ENCODE measurements at regions not wholly inside any gene's neighbourhood (a gene's known extent, or its start where the extent isn't known, plus 50 kb on each side); places are given as distances from the start of the nearest gene placed in this dataset.

GRCh38 chr7:115273139-115273772, 351.4 kb downstream of the MDFIC start:
- DNase-seq: no peak
- no peak overlapping the region for H3K27ac Mint-ChIP-seq
- no peak overlapping the region for H3K4me3 Mint-ChIP-seq

DNA sequence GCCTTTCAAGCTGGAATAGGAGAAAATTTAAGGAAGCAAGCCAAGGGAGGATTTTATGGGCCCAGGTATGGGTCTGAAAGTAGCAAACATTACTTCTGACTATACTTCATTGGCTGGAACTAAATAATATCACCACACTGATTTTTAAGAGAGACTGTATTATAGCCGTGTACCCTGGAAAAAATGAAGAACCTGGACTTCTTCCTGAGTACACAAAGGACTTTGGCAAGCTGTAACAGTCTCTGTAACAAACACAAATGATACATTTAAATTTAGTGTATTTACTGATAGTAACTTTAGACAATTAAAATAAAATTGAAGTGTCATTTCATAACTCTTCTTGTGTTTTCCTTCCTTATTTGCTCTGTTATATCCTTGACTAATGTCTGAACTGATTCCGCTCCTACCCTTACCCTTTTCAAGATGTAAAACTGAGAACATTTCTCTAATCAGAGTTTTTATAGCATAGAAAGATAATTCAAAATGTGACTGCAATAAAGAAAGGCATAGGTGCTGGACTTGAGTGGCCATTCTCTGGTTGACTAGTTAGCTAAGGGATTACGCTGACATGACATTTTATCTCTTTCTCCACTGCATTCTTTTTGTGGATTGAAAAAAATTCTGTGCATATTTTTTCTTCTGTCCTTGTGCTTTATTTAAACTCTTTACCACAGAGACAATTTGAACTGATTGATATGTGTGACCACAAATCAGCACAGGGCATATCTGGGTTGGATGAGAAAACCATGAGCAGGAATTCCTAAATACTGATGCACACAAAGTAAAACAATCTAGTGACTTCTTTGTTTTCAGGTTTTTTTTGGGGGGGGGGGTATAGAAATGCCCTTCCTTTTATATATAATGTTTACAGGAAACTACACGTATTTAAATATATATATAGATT, 349.7 kb downstream of the MDFIC start:
- no peaks in the 10 kb centered on the region for H3K9me3 Mint-ChIP-seq
- no peaks in the 10 kb centered on the region for H3K36me3 Mint-ChIP-seq (ENCODE audit: low read depth)
- no peak overlapping the region for H3K4me3 Mint-ChIP-seq
- H3K27ac Mint-ChIP-seq: no peak overlapping the region
- H3K27me3 Mint-ChIP-seq (ENCODE audit: low read depth, poor library complexity): no peaks in the 10 kb centered on the region
- H3K4me1 Mint-ChIP-seq: peaks cover 19% of the 10 kb centered on the region
- no peak for TF ChIP-seq CTCF (IDR thresholded peaks at IDR 0.05)
- DNase-seq: no peak

More at GRCh38 chr7:115273139-115273772, 351.4 kb downstream of the MDFIC start:
- H3K36me3 Mint-ChIP-seq (ENCODE audit: low read depth): no peaks in the 10 kb centered on the region
- peaks cover 19% of the 10 kb centered on the region for H3K4me1 Mint-ChIP-seq
- no peak for TF ChIP-seq CTCF (IDR thresholded peaks at IDR 0.05)
- H3K9me3 Mint-ChIP-seq: no peaks in the 10 kb centered on the region
- no peaks in the 10 kb centered on the region for H3K27me3 Mint-ChIP-seq (ENCODE audit: low read depth, poor library complexity)

- Mint-ChIP-seq H3K4me1 (peaks cover 19% of the 10 kb centered on the region), H3K36me3 (ENCODE audit: low read depth) (no peaks in the 10 kb centered on the region), H3K27ac (no peak overlapping the region), H3K27me3 (ENCODE audit: low read depth, poor library complexity) (no peaks in the 10 kb centered on the region), H3K4me3 (no peak overlapping the region), H3K9me3 (peaks cover 1% of the 10 kb centered on the region)
- no peak for DNase-seq
- no peak for TF ChIP-seq CTCF (IDR thresholded peaks at IDR 0.05)
Measured at GRCh38 chr7:115269486-115269885, 347.6 kb downstream of the MDFIC start.

- no peak for DNase-seq
- H3K9me3 Mint-ChIP-seq: peaks cover 5% of the 10 kb centered on the region
Measured at GRCh38 chr7:115267503-115267902, 345.6 kb downstream of the MDFIC start.

GRCh38 chr7:115260381-115260780, 338.5 kb downstream of the MDFIC start:
- no peak for TF ChIP-seq CTCF (IDR thresholded peaks at IDR 0.05)
- H3K27ac Mint-ChIP-seq: no peak overlapping the region
- DNase-seq: no peak
- no peaks in the 10 kb centered on the region for H3K4me1 Mint-ChIP-seq
- H3K9me3 Mint-ChIP-seq: peaks cover 9% of the 10 kb centered on the region
- no peaks in the 10 kb centered on the region for H3K27me3 Mint-ChIP-seq (ENCODE audit: low read depth, poor library complexity)
- no peak overlapping the region for H3K4me3 Mint-ChIP-seq
- H3K36me3 Mint-ChIP-seq (ENCODE audit: low read depth): no peaks in the 10 kb centered on the region

More at GRCh38 chr7:115267503-115267902, 345.6 kb downstream of the MDFIC start:
- H3K27me3 Mint-ChIP-seq (ENCODE audit: low read depth, poor library complexity): no peaks in the 10 kb centered on the region
- no peak overlapping the region for H3K4me3 Mint-ChIP-seq
- H3K4me1 Mint-ChIP-seq: peaks cover 19% of the 10 kb centered on the region
- no peak overlapping the region for H3K27ac Mint-ChIP-seq
- H3K36me3 Mint-ChIP-seq (ENCODE audit: low read depth): no peaks in the 10 kb centered on the region
- TF ChIP-seq CTCF (IDR thresholded peaks at IDR 0.05): no peak

Measured in nephron progenitor cell (in vitro differentiated cells).